ENCODE measurements at regions not wholly inside any gene's neighbourhood (a gene's known extent, or its start where the extent isn't known, plus 50 kb on each side); places are given as distances from the start of the nearest gene placed in this dataset.
"Not testable (repeated sequence)": the region's sequence is repeated elsewhere in the genome, so short reads cannot be mapped to it uniquely, and the experiment has no call there.

GRCh38 chr12:111122458-111122878 lies 202.1 kb upstream of the MYL2 start:
- no peak for DNase-seq (ENCODE audit: low read depth in 1 of 2, low spot score in 1 of 2)

GRCh38 chr12:111121840-111122239 lies 201.5 kb upstream of the MYL2 start:
- no peak for DNase-seq (ENCODE audit: low read depth in 1 of 2, low spot score in 1 of 2)

GRCh38 chr12:111120578-111120977 lies 200.2 kb upstream of the MYL2 start:
- DNase-seq (ENCODE audit: low read depth in 1 of 2, low spot score in 1 of 2), result no peak

GRCh38 chr12:111117017-111117416 lies 196.6 kb upstream of the MYL2 start:
- DNase-seq (ENCODE audit: low read depth in 1 of 2, low spot score in 1 of 2), result no peak

DNA sequence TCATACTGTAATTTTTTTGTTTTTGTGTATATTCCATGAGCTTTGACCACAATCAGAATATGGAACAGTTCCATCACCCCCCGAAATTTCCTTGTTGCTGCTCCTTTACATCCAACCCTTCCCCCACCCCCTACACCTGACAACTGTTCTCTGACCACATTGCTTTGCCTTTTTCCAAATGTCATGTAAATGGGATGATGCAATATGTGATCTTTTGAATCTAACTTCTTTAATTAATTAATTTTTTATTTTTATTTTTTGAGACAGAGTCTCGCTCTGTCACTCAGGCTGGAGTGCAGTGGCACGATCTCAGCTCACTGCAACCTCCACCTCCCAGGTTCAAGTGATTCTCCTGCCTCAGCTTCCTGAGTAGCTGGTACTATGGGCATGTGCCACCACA lies 192.9 kb upstream of the MYL2 start:
- DNase-seq (ENCODE audit: low read depth in 1 of 2, low spot score in 1 of 2), result not testable (repeated sequence)

DNA sequence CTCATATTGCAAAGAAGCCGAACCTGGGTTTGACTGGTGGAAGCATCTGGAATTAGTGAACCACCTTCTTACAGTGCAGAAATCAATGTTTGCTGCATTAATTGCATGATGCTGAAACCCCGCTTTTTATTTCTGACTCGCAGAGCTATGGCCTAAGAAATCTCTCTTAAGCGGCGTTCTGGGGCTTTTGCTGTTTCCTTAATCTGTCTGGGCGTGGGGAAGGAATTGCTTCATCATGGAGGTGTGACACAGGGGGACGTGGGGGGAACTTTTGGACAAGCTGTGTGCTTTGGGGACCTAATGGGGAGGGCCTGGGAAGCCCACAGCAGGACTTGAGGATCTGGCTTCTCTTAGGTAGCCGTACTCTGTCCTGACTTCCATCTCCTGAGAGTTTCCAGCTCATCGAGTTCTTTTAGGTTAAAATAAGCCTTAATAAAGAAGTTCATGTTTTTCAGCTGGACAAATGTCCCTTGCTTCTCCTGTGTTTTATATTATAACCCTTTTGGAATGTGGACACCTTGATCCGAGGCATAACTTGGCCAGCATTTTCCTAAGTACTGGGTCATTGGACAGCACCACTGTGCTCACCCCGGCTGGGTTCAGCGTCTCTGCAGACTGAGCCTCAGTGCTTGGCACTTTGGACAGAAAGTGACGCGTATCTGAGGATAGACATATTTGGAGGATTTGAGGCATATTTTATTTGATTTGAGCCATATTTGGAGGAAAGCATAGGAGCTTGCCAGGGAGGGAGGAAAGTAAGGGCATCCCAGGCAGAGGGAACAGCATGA lies 192.1 kb upstream of the MYL2 start:
- no peak for DNase-seq (ENCODE audit: low read depth in 1 of 2, low spot score in 1 of 2)

DNA sequence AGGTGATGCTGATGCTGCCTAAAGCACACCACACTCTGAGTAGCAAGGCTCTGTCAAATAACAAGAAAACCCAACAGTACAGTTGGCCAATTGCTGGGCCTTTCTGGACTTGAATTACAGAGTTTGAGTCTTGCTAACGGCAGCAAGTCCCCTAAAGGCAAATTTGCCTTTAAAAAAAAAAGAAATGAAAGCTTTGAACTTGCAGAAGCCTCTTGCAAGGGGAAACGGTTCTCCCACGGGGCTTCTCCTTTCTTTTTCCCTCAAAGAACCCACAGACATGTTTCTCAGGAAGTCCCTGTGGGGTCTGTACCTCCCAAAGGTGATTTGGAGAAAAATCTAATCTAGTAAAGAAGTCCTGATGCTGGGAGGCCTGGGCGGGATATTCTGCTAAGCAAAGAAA lies 191.3 kb upstream of the MYL2 start:
- no peak for DNase-seq (ENCODE audit: low read depth in 1 of 2, low spot score in 1 of 2)

- no peak for DNase-seq (ENCODE audit: low read depth in 1 of 2, low spot score in 1 of 2)
Observed at GRCh38 chr12:111110556-111110955, 190.2 kb upstream of the MYL2 start.

DNA sequence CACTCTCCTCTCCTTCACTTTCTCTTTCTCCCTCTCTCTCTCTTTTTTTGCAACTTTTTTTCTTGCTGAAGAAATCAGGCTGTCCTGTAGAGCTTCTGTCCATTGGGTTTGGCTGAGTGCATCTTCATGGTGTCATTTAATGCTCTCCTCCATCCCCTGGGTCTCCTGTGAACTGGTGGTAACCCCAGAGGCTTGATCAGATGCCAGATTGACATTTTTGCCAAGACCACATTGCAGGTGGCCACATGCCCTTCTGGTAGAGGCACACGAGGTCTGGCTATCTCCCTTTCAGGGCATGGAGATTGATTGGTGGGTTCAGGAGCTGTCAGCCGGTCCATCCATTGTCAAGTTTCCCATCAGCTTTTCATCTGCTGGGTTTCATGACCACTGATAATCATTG lies 188.3 kb upstream of the MYL2 start:
- DNase-seq (ENCODE audit: low read depth in 1 of 2, low spot score in 1 of 2), result no peak

- no peak for DNase-seq (ENCODE audit: low read depth in 1 of 2, low spot score in 1 of 2)
Observed at GRCh38 chr12:111107392-111108178, 187.2 kb upstream of the MYL2 start.

GRCh38 chr12:111105294-111105693 lies 184.9 kb upstream of the MYL2 start:
- no peak for DNase-seq (ENCODE audit: low read depth in 1 of 2, low spot score in 1 of 2)

- DNase-seq (ENCODE audit: low read depth in 1 of 2, low spot score in 1 of 2), result no peak
Observed at GRCh38 chr12:111103583-111103982, 183.2 kb upstream of the MYL2 start.

GRCh38 chr12:111102102-111102739 lies 181.8 kb upstream of the MYL2 start:
- DNase-seq (ENCODE audit: low read depth in 1 of 2, low spot score in 1 of 2), result no peak

GRCh38 chr12:111101003-111101402 lies 180.6 kb upstream of the MYL2 start:
- no peak for DNase-seq (ENCODE audit: low read depth in 1 of 2, low spot score in 1 of 2)

DNA sequence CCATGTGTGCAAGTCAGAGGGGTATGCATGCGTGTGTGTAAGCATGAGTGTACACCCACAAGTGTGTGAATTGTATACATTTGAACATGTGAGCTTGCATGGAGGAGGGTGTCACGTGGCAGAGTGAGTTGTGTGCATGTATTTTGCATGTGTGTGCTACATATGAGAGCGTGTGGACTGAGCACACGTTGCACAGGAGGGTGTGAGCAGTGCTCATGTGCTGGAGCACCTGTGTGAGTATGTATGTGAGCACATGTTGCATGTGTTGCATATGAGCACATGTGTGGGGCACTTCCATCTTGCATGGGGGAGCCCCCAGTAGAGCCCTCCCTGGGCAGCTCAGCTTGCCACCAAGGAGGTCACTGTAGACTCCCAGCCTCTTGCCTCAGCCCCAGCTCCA lies 180.2 kb upstream of the MYL2 start:
- no peak for DNase-seq (ENCODE audit: low read depth in 1 of 2, low spot score in 1 of 2)

DNA sequence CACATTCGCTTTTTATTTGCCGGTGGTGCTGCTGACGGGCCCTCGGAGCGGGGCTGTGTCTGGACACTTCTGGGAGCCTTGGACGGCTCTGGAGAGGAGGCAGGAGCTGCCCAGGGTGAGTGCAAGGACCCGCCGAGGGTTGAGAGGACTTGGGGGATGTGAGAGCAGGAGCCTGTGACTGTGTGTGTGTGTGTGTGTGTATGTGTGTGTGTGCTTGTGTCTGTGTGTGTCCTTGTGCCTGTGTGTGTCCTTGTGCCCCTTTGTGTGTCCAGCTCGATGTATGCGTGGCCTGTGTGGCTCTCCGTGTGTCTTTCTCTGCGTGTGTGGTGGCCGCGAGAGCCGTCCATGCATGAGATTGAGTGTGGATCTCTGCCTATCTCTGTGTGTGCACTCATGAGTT lies 179.6 kb upstream of the MYL2 start:
- no peak for DNase-seq (ENCODE audit: low read depth in 1 of 2, low spot score in 1 of 2)

- DNase-seq (ENCODE audit: low read depth in 1 of 2, low spot score in 1 of 2), result no peak
Observed at GRCh38 chr12:111099186-111099585, 178.8 kb upstream of the MYL2 start.

GRCh38 chr12:111094157-111095010 lies 174.0 kb upstream of the MYL2 start:
- no peak for DNase-seq (ENCODE audit: low read depth in 1 of 2, low spot score in 1 of 2)

DNA sequence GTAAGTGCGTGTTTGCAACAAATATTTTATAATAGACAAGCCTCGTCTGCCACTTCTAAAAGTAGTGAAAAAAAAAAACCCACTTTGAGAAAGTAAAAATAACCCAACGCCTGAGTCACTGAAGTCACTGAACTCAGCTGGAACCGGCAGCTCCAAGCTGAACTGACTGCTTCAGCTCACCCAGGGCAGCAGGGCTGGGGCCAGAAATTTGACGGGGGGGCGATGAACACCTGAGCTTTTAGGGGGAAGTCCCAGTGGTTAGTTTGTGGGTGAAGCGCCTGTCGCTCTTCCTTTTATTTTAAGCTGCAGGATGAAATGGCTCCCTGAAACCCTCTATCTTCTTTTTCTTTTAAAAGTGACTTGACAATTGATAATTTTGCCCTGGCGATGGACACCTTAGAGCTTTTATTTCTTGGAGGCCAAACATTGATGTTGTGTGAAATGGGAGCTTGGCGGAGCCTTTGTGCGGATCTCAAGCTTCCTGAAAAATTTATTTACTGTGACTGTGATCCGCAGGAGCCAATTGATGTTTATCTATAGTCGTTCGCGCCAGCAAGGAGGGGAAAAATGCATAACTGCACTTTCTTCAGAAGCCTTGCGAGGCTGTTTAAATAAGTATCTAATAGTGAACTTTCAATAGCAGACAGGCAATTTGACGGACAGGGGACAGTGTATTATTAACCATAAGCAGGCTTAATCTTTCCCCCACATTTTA lies 173.2 kb upstream of the MYL2 start:
- peak in 1 of 2 donors; percentile 16 for DNase-seq (ENCODE audit: low read depth in 1 of 2, low spot score in 1 of 2)

DNA sequence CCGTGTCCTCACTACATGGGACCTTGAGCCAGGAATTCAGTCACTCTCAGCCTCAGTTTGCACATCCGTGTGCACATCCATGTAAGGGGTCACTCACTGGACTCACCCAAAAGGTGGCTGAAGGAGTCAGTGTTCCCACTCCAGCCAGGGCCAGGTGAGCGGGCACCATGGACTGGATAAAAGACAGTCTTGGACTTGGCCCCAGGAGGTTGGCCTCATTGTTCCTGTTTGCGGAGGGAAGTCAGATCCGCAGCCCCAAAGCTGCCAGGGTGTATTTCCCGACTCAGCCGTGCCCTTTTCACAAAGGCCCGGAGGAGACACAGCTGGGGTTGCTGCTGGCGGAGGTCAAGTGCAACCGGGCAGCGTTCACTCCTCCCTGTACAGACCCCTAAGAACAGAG lies 170.7 kb upstream of the MYL2 start:
- no peak for DNase-seq (ENCODE audit: low read depth in 1 of 2, low spot score in 1 of 2)
